GM08714 (cell line): ENCODE measurements at regions not wholly inside any gene's neighbourhood (a gene's known extent, or its start where the extent isn't known, plus 50 kb on each side); places are given as distances from the start of the nearest gene placed in this dataset.

ENCODE experiments used
- H3K4me3 ChIP-seq: fragments of 200-500 bp; sonication (Bioruptor generic); 2 replicates; pipeline ENCODE4 v1.5.1; 2014; ENCODE audit warnings: mild to moderate bottlenecking, low read length, inconsistent platforms
- ZNF274 ChIP-seq: IDR thresholded peaks from 2 replicates; pipeline ENCODE4 v1.6.1; 2012; ENCODE audit warnings: mild to moderate bottlenecking, low read depth, low read length

DNA sequence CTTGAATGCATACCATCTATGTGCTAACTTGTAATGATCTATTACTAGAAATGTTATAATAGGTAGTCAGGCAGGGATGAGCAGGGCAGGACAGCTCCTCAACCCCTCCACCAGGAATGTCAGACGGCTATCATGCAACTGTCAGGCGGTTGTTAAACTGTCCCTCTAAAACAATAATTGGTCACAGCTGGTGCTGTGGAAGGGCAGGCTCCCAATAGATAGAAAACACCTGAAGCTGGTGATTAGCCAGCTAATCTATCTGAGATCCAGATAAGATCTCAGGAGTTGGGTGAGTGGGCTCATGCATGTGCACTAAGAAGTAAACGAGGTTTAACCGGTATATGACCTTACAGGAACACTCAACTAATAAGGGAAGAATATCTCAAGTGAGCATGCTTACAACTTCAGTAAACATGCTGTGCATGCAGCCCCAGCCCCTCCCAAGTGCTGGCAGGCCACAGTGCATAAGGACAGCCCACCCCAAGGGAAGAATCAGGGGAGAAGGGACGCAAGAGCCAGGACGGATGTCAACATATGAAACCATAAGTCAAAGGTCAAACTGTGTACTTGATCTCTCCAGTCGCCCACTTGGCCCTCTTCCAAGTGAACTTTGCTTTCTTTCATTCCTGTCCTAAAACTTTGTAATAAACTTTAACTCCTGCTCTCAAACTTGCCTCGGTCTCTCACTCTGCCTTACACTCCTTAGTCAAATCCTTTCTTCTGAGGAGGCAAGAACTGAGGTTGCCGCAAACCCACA lies 566.2 kb upstream of the NRSN1 start:
- TF ChIP-seq ZNF274, result no peak
- no peak overlapping the region for H3K4me3 ChIP-seq

DNA sequence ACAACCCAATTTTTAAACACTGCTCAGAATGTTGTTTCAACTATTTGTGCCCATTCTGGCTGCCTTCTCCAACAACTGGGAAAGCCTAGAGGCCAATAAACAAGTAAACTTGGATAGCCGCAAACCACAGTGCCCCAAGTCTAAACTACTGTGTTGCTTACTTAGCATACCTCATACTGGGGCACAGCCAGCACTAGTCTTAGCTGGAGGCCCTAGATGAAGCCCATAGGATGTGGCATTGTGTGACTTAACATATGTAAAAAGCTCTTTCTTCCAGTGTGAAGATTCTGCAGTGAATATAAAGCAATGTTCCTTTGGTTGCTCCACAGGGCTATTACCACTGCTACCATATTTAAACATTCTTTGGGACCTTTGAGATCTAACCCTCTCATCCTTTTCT lies 564.3 kb upstream of the NRSN1 start:
- TF ChIP-seq ZNF274, result no peak

GRCh38 chr6:23562554-23562953 lies 563.5 kb upstream of the NRSN1 start:
- TF ChIP-seq ZNF274, result no peak
- no peak overlapping the region for H3K4me3 ChIP-seq

More for the DNA sequence above, 564.3 kb upstream of the NRSN1 start:
- no peak overlapping the region for H3K4me3 ChIP-seq

GRCh38 chr6:23563323-23563722 lies 562.7 kb upstream of the NRSN1 start:
- H3K4me3 ChIP-seq, result no peak overlapping the region
- TF ChIP-seq ZNF274, result no peak

GRCh38 chr6:23566418-23566817 lies 559.6 kb upstream of the NRSN1 start:
- no peak for TF ChIP-seq ZNF274
- no peak overlapping the region for H3K4me3 ChIP-seq

DNA sequence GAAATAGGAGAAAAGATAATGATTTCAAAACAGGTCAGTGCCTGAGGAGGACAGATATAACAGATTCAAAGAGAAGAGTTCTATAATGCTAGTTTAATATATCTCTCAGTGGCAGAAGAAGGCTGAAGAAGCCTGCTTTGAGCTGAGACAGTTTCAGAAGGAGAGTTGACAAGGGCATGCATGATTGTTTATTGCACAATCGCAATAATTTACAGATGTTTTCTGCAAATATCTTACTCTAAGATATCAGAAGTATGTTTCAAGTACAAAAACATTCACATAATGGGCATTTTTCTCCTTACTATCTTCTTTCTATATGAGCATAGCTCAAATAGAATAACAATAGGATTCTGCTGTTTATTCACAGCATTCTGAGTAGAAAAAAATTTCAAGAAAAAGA lies 557.7 kb upstream of the NRSN1 start:
- no peak for TF ChIP-seq ZNF274
- no peak overlapping the region for H3K4me3 ChIP-seq

DNA sequence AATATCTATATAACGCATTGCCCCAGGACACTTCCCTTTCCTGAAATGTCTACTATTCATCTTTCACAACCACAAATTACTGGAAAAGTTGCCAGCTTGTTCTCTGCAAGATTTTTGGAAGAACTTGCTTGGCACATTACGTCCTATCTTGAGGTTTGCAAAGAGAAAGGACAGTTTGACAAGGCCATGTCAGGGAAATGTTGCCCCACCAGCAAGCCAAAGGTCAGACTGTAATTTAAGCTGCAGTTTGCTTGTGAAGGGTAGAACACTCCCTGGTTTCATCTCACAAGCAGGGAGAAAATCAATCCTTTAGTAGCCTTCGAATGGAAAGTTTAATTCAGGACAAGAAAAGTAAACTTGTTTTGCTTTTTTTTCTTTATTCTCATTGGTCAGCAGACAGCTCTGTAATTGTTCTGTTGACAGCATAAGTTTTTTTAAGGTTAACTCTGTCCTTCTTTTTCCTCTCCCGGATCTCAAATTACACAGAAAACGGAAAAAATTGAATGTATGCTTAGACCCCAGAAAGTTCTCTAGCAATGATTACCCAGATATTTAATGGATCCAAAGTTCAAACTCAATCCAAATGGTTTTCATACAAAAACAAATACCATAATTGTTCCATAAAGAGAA lies 541.8 kb upstream of the NRSN1 start:
- no peak for TF ChIP-seq ZNF274
- H3K4me3 ChIP-seq, result no peak overlapping the region

- no peak for TF ChIP-seq ZNF274
- no peak overlapping the region for H3K4me3 ChIP-seq
These were observed 538.4 kb upstream of the NRSN1 start for GRCh38 chr6:23587582-23587981.

- TF ChIP-seq ZNF274, result no peak
- H3K4me3 ChIP-seq, result no peak overlapping the region
These were observed 536.2 kb upstream of the NRSN1 start for GRCh38 chr6:23589811-23590210.

DNA sequence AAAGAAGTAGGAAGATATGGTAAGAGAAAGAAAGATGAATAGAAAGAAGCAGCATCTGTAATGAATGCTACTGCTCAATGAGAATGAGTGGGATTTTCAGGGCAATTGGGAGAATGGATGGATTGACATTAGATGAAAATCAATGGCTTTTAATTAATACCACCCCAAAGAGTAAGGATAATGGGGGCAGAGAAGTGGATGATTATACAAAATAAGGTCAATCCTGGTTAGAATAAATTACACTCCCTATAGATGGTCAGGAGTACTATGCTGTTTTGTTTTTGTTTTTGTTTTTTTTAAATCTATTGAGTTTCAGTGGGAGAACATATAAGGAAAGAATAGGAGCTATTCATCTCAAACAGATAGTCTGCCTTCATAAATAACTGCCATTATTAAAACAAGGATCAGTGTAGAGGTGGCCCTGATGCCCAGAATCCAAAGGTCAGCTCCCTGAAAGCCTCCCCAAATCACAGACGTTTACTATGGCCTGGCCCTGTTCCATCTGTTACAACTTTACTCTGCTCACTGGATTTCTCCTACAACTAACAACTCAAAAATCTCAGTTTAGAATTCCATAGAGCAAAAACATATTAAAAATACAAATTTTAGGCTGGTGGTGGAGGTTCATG lies 535.4 kb upstream of the NRSN1 start:
- no peak overlapping the region for H3K4me3 ChIP-seq
- no peak for TF ChIP-seq ZNF274

DNA sequence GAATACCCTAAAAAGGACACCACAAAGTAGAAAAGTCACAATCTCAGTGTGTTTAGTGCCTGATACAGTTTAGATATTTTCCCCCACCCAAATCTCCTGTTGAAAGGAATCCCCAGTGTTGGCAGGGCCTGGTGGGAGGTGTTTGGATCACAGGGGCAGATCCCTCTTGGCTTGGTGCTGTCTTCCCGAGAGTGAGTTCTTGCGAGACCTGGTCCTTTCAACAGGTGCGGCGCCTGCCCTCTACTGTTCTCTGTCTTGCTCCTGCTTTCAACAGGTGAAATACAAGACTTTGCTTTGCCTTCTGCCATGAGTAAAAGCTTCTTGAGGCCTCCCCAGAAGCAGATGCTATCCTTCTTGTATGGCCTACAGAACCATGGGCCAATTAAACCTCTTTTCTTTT lies 534.3 kb upstream of the NRSN1 start:
- TF ChIP-seq ZNF274, result no peak
- H3K4me3 ChIP-seq, result no peak overlapping the region

DNA sequence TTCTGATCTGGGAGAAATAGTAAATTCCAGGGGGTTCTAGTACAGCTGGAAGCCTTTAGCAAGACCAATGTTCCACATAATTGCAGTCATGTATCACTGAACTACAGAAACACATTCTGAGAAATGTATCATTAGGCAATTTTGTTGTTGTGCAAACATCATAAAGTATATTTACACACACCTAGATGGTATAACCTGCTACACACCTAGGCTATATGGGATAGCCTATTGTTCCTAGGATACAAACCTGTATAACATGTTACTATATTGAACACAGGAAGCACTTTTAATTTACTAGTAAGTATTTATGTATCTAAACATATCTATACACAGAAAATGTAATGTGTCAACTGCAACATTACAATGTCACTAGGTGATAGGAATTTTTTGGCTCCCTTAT lies 525.9 kb upstream of the NRSN1 start:
- no peak overlapping the region for H3K4me3 ChIP-seq
- TF ChIP-seq ZNF274, result no peak

GRCh38 chr6:23601811-23602345 lies 524.1 kb upstream of the NRSN1 start:
- no peak for TF ChIP-seq ZNF274
- no peak overlapping the region for H3K4me3 ChIP-seq

DNA sequence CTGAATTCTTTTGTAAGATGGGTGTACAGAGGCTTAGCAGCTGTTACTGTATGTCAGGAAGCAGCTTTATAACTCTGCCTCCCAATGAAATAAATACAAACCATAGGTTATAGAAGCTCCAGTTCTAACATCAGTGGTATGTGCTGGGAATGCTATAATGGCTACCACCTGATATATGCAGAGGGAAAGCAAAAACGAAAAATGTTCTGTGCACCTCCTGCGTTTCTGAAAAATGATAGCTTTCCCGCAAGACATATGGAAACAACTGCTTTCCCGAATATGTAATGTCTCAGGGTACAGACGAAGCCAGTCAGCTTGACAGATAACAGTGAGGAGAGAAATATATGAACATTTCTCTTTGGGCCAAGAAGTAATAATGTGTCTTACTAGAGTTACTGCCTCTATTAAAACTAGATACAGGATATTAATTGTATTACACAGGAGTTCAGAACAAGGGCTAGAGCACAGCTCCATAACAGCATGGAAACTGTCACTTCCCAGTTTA lies 517.0 kb upstream of the NRSN1 start:
- H3K4me3 ChIP-seq, result no peak overlapping the region
- no peak for TF ChIP-seq ZNF274
